Kidney (tissue), 13 donors: ENCODE measurements at regions not wholly inside any gene's neighbourhood (a gene's known extent, or its start where the extent isn't known, plus 50 kb on each side); places are given as distances from the start of the nearest gene placed in this dataset.
A peak's percentile ranks its signal among the peaks of the same experiment; 100 is the strongest.

Source experiments
- DNase-seq, 5 donors: peaks; one replicate each; pipeline ENCODE4 v3.0.0-alpha.2; 2013 to 2020
- FAIRE-seq: peaks from 2 replicates; lab custom pipeline; 2012; peaks lifted over from hg19 to GRCh38; lab: Jason Lieb, UNC
- H3K27ac ChIP-seq, 2 donors: one replicate each; pipeline ENCODE4 v1.7.0; 2013; ENCODE audit warnings: low read depth in 2 of 2, low read length in 2 of 2, inconsistent platforms in 1 of 2
- H3K27me3 ChIP-seq: one replicate; pipeline ENCODE4 v1.7.1; 2013; ENCODE audit warnings: low read length, inconsistent platforms; ENCODE audit not compliant: control insufficient read depth, insufficient read depth
- H3K36me3 ChIP-seq, 3 donors: one replicate each; pipeline versions ENCODE4 v1.7.0 to v1.7.1; 2013; ENCODE audit warnings: low read length in 3 of 3, control low read depth in 1 of 3, inconsistent platforms in 1 of 3; ENCODE audit not compliant: insufficient read depth in 3 of 3, control insufficient read depth in 2 of 3
- H3K4me1 ChIP-seq, 3 donors: one replicate each; pipeline versions ENCODE4 v1.7.0 to v1.7.1; 2013; ENCODE audit warnings: low read length in 3 of 3, inconsistent platforms in 1 of 3, low read depth in 1 of 3; ENCODE audit not compliant: control insufficient read depth in 2 of 3, insufficient read depth in 2 of 3
- H3K4me3 ChIP-seq, 3 donors: one replicate each; pipeline versions ENCODE4 v1.7.0 to v1.8.1; 2013; ENCODE audit warnings: low read length in 3 of 3, control low read depth in 1 of 3, inconsistent platforms in 1 of 3
- H3K9ac ChIP-seq, 3 donors: one replicate each; pipeline versions ENCODE4 v1.7.0 to v1.7.1; 2013; ENCODE audit warnings: low read length in 3 of 3, control low read depth in 1 of 3, inconsistent platforms in 1 of 3
- H3K9me3 ChIP-seq, 3 donors: one replicate each; pipeline versions ENCODE4 v1.7.0 to v1.7.1; 2013; ENCODE audit warnings: low read length in 3 of 3, control low read depth in 1 of 3, inconsistent platforms in 1 of 3; ENCODE audit not compliant: control insufficient read depth in 2 of 3, insufficient read depth in 1 of 3
- CTCF ChIP-seq: IDR thresholded peaks from 3 replicates; pipeline ENCODE4 v1.5.1; 2012; ENCODE audit warnings: mild to moderate bottlenecking, moderate library complexity, borderline replicate concordance; ENCODE audit not compliant: insufficient read depth; ENCODE audit errors: extremely low read depth
- intact Hi-C: fragments of 100-400 bp; cut with DNase I; formaldehyde crosslinking; loops from one replicate; pipeline ENCODE4 v1.11.1; 2022
- donor health status: control.
- donor health status: control.
- donor health status: control.
- donor health status: control.
- donor health status: control.
- donor health status: DM: yes; HTN: yes; CAD: no.
- donor health status: Normal renal cell carcinoma (clear cell type).

- no peak for FAIRE-seq
- intact Hi-C loops = no loop called here
- peak in 2 of 5 donors; percentile 29 to 36 for DNase-seq
- H3K9ac ChIP-seq = no peak overlapping the region
- H3K27me3 ChIP-seq = no peaks in the 10 kb centered on the region
- H3K9me3 ChIP-seq = no peaks in the 10 kb centered on the region
- H3K4me1 ChIP-seq = no peaks in the 10 kb centered on the region
- no peak overlapping the region for H3K4me3 ChIP-seq
- no peak overlapping the region for H3K27ac ChIP-seq
- TF ChIP-seq CTCF = no peak
- H3K36me3 ChIP-seq = no peaks in the 10 kb centered on the region
Observed at GRCh38 chr3:168342946-168343850, 247.5 kb upstream of the GOLIM4 start.

DNA sequence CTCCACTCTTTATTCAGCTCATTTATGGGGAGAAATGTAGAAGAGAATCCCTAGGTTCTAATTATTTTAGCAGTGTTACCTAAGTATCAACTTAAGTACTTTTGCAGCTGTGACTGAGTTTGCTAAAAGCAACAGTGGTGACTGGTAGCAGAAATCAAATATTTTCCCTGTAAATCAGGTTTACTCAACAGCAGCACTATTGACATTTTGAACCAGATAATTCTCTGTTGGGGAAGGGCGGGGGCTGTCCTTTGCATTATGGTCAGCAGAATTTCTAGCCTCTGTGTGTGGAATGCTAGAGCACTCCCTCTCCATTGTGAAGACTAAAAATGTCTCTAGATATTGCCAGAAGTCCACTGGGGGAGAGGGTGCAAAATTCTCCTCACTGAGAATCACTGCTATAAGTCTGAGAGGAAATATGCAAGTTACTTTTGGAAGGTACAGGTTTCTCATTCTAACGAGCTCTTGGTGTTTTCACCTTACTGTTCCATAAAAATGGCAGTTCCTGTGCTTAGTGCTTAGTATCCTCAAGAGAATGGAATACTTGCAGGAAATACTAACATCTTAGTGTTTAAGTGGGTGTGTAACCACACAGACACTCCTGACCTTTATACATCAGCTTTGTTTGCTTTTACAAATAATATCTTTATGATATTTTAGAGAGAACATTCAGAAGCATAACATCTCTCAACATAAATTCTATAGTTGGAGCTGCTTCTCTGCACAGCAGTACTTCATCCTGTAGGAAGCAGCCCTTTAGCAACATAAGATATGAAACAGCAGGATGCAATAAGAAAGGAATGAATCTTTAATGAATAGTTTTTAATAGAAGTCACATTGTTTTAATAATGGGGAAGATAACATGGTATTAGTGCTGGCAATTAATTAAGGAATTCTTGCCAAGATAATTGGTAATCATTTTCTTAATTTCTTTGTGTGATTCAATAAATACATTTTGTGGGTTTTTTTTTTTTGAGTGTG is 246.5 kb upstream of the GOLIM4 start:
- Histone ChIP-seq H3K9me3 (no peaks in the 10 kb centered on the region), H3K36me3 (no peaks in the 10 kb centered on the region), H3K4me3 (no peak overlapping the region), H3K4me1 (no peaks in the 10 kb centered on the region), H3K27ac (no peak overlapping the region), H3K27me3 (no peaks in the 10 kb centered on the region), H3K9ac (no peak overlapping the region)
- no peak for TF ChIP-seq CTCF
- intact Hi-C loops = no loop called here
- DNase-seq (peak in 2 of 5 donors; percentile 20 to 21), FAIRE-seq (no peak)

GRCh38 chr3:168341192-168341815 is 245.6 kb upstream of the GOLIM4 start:
- no peak overlapping the region for H3K9ac ChIP-seq
- no peaks in the 10 kb centered on the region for H3K36me3 ChIP-seq
- DNase-seq = peak in 2 of 5 donors; percentile 51 to 71
- intact Hi-C loops = no loop called here
- no peaks in the 10 kb centered on the region for H3K27me3 ChIP-seq
- H3K4me1 ChIP-seq = no peaks in the 10 kb centered on the region
- H3K4me3 ChIP-seq = no peak overlapping the region
- no peak for TF ChIP-seq CTCF
- H3K9me3 ChIP-seq = no peaks in the 10 kb centered on the region
- FAIRE-seq = no peak
- no peak overlapping the region for H3K27ac ChIP-seq
